Pancreas (tissue), 10 donors: ENCODE measurements at regions not wholly inside any gene's neighbourhood (a gene's known extent, or its start where the extent isn't known, plus 50 kb on each side); places are given as distances from the start of the nearest gene placed in this dataset.

Experiments
- ATAC-seq, 4 donors: fragments of 200-7000 bp; cut with Tn5 transposase; one replicate each; pipeline versions ENCODE4 v1.8.0 to v1.9.1; 2020; ENCODE audit warnings: mild to moderate bottlenecking in 4 of 4, moderate library complexity in 4 of 4
- DNase-seq, 6 donors: peaks; one replicate each; pipeline ENCODE4 v3.0.0-alpha.2; 2020
- FAIRE-seq: peaks from 2 replicates; lab custom pipeline; 2012; peaks lifted over from hg19 to GRCh38; lab: Jason Lieb, UNC
- H3K27ac ChIP-seq, 4 donors: fragments of 200-600 bp; sonication (generic); 1 replicate in 3 of 4; 2 replicates in 1 of 4; pipeline versions ENCODE4 v1.5.0 to v1.8.0; 2020
- H3K27me3 ChIP-seq, 4 donors: fragments of 200-600 bp; one replicate each; pipeline ENCODE4 v1.8.0; 2021
- H3K36me3 ChIP-seq, 3 donors: fragments of 200-600 bp; sonication (generic) in 1 of 3; one replicate each; pipeline versions ENCODE4 v1.5.0 to v1.8.0; 2020 to 2021
- H3K4me1 ChIP-seq, 3 donors: fragments of 200-600 bp; one replicate each; pipeline ENCODE4 v1.8.0; 2021
- H3K4me3 ChIP-seq, 4 donors: fragments of 200-600 bp; sonication (generic) in 2 of 4; one replicate each; pipeline versions ENCODE4 v1.5.0 to v1.8.0; 2020 to 2021
- H3K9me3 ChIP-seq, 4 donors: fragments of 200-600 bp; one replicate each; pipeline ENCODE4 v1.8.0; 2021
- WGBS, 2 donors: extraction: QIAGEN DNeasy Blood & Tissue Kit; methylation state at CpG; one replicate each; pipeline ENCODE4 v1.1.7; 2013; 5-methylcytosine and 5-hydroxymethylcytosine counted together
- intact Hi-C, 3 donors: fragments of 100-400 bp; cut with DNase I; formaldehyde crosslinking; loops; one replicate each; pipeline versions ENCODE4 v1.11.1 to v1.14.2; 2022
- TF ChIP-seq, protein P1 (sequence below), 4 donors: fragments of 200-600 bp; sonication (generic) in 3 of 4; IDR thresholded peaks; one replicate each; pipeline versions ENCODE4 v1.5.0 to v1.8.0; 2021; ENCODE audit warnings: antibody characterized with exemption in 4 of 4
- donor health status: healthy with polysubstance abuse.
- donor health status: DM: no; HTN: no; CAD: no; lungs with moderate emphysema.
- donor health status: DM: no; HTN: no; CAD: no.
- donor health status: control.
- donor health status: control.
- donor health status: Bipolar disorder and iron deficiency.
- donor health status: DM: yes; HTN: yes; CAD: no.
- donor health status: DM: no; HTN: no; CAD: no.
- donor health status: DM: no; HTN: no; CAD: no.
- donor health status: DM: yes; HTN: yes; CAD: no.

DNA sequence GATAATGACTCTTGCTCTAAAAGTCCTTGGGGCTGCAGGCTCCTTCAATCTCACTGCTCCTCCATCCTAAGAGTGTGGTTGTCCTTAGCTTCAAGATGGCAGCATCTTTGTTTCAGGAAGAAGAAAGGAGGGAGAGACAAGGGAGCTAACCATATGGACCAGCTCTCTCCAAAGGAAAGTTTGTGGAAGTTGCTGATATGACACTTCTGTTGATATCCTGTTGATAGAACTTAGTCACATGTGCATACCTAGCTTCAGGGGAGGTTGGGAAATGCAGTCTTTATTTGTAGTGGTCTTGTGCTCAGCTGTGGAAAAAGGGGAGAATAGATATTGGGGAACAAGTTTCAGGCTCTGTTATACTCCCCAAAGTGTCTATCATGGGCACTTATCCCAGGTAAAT, 186.9 kb downstream of the GIPC2 start:
- Histone ChIP-seq H3K4me1 (no peaks in the 10 kb centered on the region), H3K9me3 (no peaks in the 10 kb centered on the region), H3K4me3 (no peak overlapping the region), H3K27me3 (no peaks in the 10 kb centered on the region), H3K27ac (no peak overlapping the region), H3K36me3 (no peaks in the 10 kb centered on the region)
- TF ChIP-seq, protein P1, sequence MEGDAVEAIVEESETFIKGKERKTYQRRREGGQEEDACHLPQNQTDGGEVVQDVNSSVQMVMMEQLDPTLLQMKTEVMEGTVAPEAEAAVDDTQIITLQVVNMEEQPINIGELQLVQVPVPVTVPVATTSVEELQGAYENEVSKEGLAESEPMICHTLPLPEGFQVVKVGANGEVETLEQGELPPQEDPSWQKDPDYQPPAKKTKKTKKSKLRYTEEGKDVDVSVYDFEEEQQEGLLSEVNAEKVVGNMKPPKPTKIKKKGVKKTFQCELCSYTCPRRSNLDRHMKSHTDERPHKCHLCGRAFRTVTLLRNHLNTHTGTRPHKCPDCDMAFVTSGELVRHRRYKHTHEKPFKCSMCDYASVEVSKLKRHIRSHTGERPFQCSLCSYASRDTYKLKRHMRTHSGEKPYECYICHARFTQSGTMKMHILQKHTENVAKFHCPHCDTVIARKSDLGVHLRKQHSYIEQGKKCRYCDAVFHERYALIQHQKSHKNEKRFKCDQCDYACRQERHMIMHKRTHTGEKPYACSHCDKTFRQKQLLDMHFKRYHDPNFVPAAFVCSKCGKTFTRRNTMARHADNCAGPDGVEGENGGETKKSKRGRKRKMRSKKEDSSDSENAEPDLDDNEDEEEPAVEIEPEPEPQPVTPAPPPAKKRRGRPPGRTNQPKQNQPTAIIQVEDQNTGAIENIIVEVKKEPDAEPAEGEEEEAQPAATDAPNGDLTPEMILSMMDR (IDR thresholded peaks at IDR 0.05), result no peak
- FAIRE-seq (no peak), DNase-seq (no peak), ATAC-seq (no peak)
- intact Hi-C loops, result no loop called here

- WGBS, 2 donors, result 84 to 87% methylated on average over 3 of the region's 3 CpGs
- no peak for FAIRE-seq
- intact Hi-C loops, result no loop called here
- H3K27me3 ChIP-seq, result no peaks in the 10 kb centered on the region
- no peak for ATAC-seq
- H3K4me1 ChIP-seq, result no peaks in the 10 kb centered on the region
- TF ChIP-seq, protein P1 (IDR thresholded peaks at IDR 0.05), result no peak
- no peak for DNase-seq
- H3K27ac ChIP-seq, result no peak overlapping the region
- H3K9me3 ChIP-seq, result no peaks in the 10 kb centered on the region
- no peak overlapping the region for H3K4me3 ChIP-seq
- H3K36me3 ChIP-seq, result no peaks in the 10 kb centered on the region
Measured at GRCh38 chr1:78234496-78234895, 188.7 kb downstream of the GIPC2 start.

GRCh38 chr1:78236716-78237115, 190.9 kb downstream of the GIPC2 start:
- H3K27ac ChIP-seq, result peak overlapping the region in 1 of 4 donors; percentile 48
- WGBS, 2 donors, result 91 to 97% methylated on average over 1 of the region's 1 CpG

DNA sequence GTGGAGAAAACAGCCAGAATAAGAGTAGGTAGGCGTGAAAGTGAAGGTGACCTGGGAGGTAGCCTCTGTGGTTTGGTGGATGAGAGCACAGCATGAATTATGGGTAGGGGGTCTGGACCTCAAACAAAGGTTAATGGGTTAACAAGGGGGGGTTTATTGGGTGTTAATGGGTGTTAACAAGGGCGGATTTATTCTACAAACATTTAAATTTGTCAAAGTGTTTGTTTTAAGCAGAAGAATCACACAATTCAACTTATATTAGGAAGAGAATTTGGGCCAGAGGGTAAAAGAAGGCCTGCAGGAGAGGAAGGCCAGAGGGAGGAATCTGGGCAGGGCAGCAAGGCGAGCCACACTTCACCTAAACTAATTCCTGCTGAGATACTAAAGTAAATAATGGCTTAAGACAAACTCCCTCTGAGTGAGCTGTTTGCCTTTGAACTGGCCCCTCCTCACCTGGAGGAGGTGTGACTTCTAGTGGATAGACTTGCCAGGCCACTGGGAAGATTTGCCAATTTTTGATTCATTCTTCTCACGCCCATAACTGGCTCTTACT, 191.7 kb downstream of the GIPC2 start:
- DNase-seq (peak in 4 of 6 donors; percentile 58 to 86 (median 82)), FAIRE-seq (no peak), ATAC-seq (peak; percentile 97 to 99 (median 98))
- 30 to 32% methylated on average over 4 of the region's 4 CpGs for WGBS, 2 donors
- H3K36me3 ChIP-seq, result no peaks in the 10 kb centered on the region
- H3K9me3 ChIP-seq, result no peaks in the 10 kb centered on the region
- no peak overlapping the region for H3K4me3 ChIP-seq
- TF ChIP-seq, protein P1 (IDR thresholded peaks at IDR 0.05), result no peak
- intact Hi-C loops, result no loop called here
- peak overlapping the region in 2 of 4 donors; percentile 47 to 48 for H3K27ac ChIP-seq
- no peaks in the 10 kb centered on the region for H3K4me1 ChIP-seq
- H3K27me3 ChIP-seq, result no peaks in the 10 kb centered on the region

More at GRCh38 chr1:78236716-78237115, 190.9 kb downstream of the GIPC2 start:
- TF ChIP-seq, protein P1 (IDR thresholded peaks at IDR 0.05), result no peak
- ATAC-seq (no peak), DNase-seq (no peak), FAIRE-seq (no peak)
- Histone ChIP-seq H3K27me3 (no peaks in the 10 kb centered on the region), H3K4me1 (no peaks in the 10 kb centered on the region), H3K9me3 (no peaks in the 10 kb centered on the region), H3K4me3 (no peak overlapping the region), H3K36me3 (no peaks in the 10 kb centered on the region)
- intact Hi-C loops, result no loop called here

DNA sequence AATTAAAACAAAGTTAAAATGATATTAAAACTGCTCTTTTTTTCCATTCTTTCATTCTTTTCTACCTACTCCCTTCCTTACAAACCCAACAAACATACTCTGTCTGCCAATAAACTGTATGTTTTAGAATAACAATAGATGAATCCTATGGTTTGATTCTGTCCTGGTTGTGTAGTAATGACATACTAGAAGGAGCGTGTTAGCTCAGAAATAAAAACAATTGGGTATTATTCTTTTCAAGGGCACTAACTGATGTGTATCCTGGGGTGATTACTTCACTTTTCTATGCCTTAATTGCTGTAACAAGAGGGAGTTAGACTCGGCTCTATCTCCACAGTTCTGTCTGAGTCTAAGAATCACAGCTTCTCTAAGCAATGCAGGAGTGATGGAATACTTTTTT, 194.4 kb downstream of the GIPC2 start:
- intact Hi-C loops, result no loop called here
- no peak overlapping the region for H3K27ac ChIP-seq
- no peaks in the 10 kb centered on the region for H3K27me3 ChIP-seq
- FAIRE-seq, result no peak
- ATAC-seq, result no peak
- no peaks in the 10 kb centered on the region for H3K9me3 ChIP-seq
- H3K4me3 ChIP-seq, result no peak overlapping the region
- no peaks in the 10 kb centered on the region for H3K36me3 ChIP-seq
- WGBS, 2 donors, result 53 to 66% methylated on average over 2 of the region's 2 CpGs
- TF ChIP-seq, protein P1 (IDR thresholded peaks at IDR 0.05), result no peak
- no peaks in the 10 kb centered on the region for H3K4me1 ChIP-seq
- no peak for DNase-seq
